ENCODE measurements at regions not wholly inside any gene's neighbourhood (a gene's known extent, or its start where the extent isn't known, plus 50 kb on each side); places are given as distances from the start of the nearest gene placed in this dataset.

- TF ChIP-seq CREB1 (IDR thresholded peaks at IDR 0.05; ENCODE audit: low read depth) (no peak), TEAD4 (IDR thresholded peaks at IDR 0.05) (no peak), REST (IDR thresholded peaks at IDR 0.05; ENCODE audit: low read depth) (no peak), TCF12 (IDR thresholded peaks at IDR 0.05; ENCODE audit: low read depth) (no peak), EGR1 (IDR thresholded peaks at IDR 0.05) (no peak), USF1 (IDR thresholded peaks at IDR 0.05) (no peak), CEBPB (IDR thresholded peaks at IDR 0.05) (no peak), FOXM1 (IDR thresholded peaks at IDR 0.05; ENCODE audit: borderline replicate concordance, low read depth) (no peak), EP300 (IDR thresholded peaks at IDR 0.05; ENCODE audit: borderline replicate concordance) (no peak)
These were observed 426.7 kb upstream of the RUNX1 start for GRCh38 chr21:35475762-35476161.

All from Ishikawa (cell line).